ENCODE measurements at regions not wholly inside any gene's neighbourhood (a gene's known extent, or its start where the extent isn't known, plus 50 kb on each side); places are given as distances from the start of the nearest gene placed in this dataset.

DNA sequence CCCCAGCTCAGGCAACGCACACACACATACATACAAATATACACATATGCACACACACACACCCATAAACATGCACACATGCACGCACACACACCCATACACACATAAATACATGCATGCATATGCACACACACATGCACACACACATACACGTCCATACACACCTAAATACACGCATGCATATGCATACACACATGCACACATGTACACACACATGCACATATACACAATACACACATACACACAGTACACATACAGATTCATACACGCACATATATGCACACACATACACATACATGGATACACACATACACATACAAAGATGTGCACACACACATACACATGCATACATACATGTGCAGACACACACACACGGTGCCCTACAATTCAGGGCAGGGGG is 496.6 kb downstream of the TBC1D22A start:
- H3K9me3 ChIP-seq (ENCODE audit: low read length) = no peaks in the 10 kb centered on the region
- no peaks in the 10 kb centered on the region for H3K36me3 ChIP-seq (ENCODE audit: insufficient read depth, low read length)
- H2AFZ ChIP-seq (ENCODE audit: low read length) = no peak overlapping the region
- no peak for DNase-seq
- H3K27me3 ChIP-seq (ENCODE audit: low read length) = no peaks in the 10 kb centered on the region; the same call in 1 of the 2 replicates
- H3K9me2 ChIP-seq (replicated peaks; ENCODE audit: insufficient read depth, low read length) = no peaks in the 10 kb centered on the region
- H3K27ac ChIP-seq (ENCODE audit: low read length) = no peak overlapping the region
- no peaks in the 10 kb centered on the region for H3K4me1 ChIP-seq (ENCODE audit: low read length)
- no peak overlapping the region for H3K4me2 ChIP-seq (ENCODE audit: low read depth, low read length, poor library complexity, severe bottlenecking)
- H3K4me3 ChIP-seq (ENCODE audit: low read length) = no peak overlapping the region
- H4K20me1 ChIP-seq (ENCODE audit: insufficient read depth, low read depth, low read length) = no peaks in the 10 kb centered on the region
- no peaks in the 10 kb centered on the region for H3K79me2 ChIP-seq (ENCODE audit: low read length)
- no peak overlapping the region for H3K9ac ChIP-seq (ENCODE audit: low read length)

DNA sequence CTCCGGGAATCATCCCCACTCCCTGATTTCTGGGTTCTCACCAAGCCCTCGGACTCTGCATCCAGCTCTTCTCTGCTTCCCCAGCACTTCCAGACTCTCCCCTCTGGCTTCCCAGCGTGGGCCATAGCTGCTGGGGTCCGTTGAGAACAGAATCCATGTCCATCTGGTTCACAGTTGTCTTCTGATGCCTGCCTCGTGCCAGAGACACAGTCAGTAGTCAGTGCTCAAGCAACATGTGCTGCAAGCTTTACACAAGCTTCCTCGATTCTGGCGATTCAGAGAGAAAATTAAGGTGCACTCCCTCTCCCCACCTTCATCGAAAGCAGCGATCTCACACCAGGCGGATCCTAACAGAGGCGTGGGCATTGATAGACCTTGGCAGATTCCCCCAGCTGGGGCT is 495.5 kb downstream of the TBC1D22A start:
- Histone ChIP-seq H3K4me2 (ENCODE audit: low read depth, low read length, poor library complexity, severe bottlenecking) (no peak overlapping the region), H3K27me3 (ENCODE audit: low read length) (no peaks in the 10 kb centered on the region; the same call in 1 of the 2 replicates), H3K4me1 (ENCODE audit: low read length) (no peaks in the 10 kb centered on the region), H3K36me3 (ENCODE audit: insufficient read depth, low read length) (no peaks in the 10 kb centered on the region), H3K9me3 (ENCODE audit: low read length) (no peaks in the 10 kb centered on the region), H3K27ac (ENCODE audit: low read length) (no peak overlapping the region), H4K20me1 (ENCODE audit: insufficient read depth, low read depth, low read length) (no peaks in the 10 kb centered on the region), H2AFZ (ENCODE audit: low read length) (no peak overlapping the region), H3K9me2 (replicated peaks; ENCODE audit: insufficient read depth, low read length) (no peaks in the 10 kb centered on the region), H3K79me2 (ENCODE audit: low read length) (no peaks in the 10 kb centered on the region), H3K4me3 (ENCODE audit: low read length) (no peak overlapping the region), H3K9ac (ENCODE audit: low read length) (no peak overlapping the region)
- no peak for DNase-seq

DNA sequence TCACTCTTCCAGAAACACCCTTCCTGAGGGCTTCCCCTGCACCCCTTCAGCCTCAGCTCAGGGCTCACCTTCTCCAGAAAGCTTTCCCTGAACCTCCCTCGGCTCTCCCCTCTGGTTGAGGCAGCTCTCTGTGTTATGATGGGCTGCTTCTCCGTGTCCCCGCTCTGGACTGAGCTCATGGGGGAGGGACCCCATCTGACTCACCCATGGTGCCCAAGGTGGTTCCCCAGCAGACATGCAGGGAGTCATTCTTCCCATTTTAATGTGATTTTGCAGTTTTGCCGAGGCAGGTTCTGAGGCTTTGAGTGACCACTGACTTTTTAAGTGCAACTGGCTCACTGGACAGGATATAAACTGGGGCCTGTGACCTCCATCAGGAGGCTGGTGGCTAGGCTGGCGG is 495.1 kb downstream of the TBC1D22A start:
- H3K4me3 ChIP-seq (ENCODE audit: low read length) = no peak overlapping the region
- no peaks in the 10 kb centered on the region for H3K4me1 ChIP-seq (ENCODE audit: low read length)
- no peaks in the 10 kb centered on the region for H3K36me3 ChIP-seq (ENCODE audit: insufficient read depth, low read length)
- no peak overlapping the region for H2AFZ ChIP-seq (ENCODE audit: low read length)
- H3K4me2 ChIP-seq (ENCODE audit: low read depth, low read length, poor library complexity, severe bottlenecking) = no peak overlapping the region
- no peaks in the 10 kb centered on the region for H3K9me2 ChIP-seq (replicated peaks; ENCODE audit: insufficient read depth, low read length)
- no peak for DNase-seq
- H3K9ac ChIP-seq (ENCODE audit: low read length) = no peak overlapping the region
- no peaks in the 10 kb centered on the region for H3K9me3 ChIP-seq (ENCODE audit: low read length)
- no peak overlapping the region for H3K27ac ChIP-seq (ENCODE audit: low read length)
- no peaks in the 10 kb centered on the region; the same call in 1 of the 2 replicates for H3K27me3 ChIP-seq (ENCODE audit: low read length)
- H3K79me2 ChIP-seq (ENCODE audit: low read length) = no peaks in the 10 kb centered on the region
- no peaks in the 10 kb centered on the region for H4K20me1 ChIP-seq (ENCODE audit: insufficient read depth, low read depth, low read length)

DNA sequence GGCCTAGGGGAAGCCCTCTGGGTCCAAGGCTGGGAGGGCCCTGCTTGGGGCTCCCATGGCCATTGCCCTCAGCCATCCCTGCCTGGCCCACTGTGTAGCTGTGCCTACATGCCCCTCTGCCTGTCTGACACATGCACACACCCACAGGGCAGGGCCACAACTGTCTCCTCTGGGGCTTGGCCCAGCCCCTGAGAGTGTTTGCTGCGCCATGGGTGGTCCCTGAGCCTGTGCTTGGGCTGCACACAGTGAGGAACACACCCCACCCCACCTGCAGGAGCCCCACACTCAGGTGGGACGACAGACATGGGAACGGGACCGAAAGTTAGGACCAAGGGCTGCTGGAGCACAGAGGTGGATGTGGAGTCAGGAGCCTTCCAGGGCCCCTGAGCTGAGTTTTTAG is 489.5 kb downstream of the TBC1D22A start:
- Histone ChIP-seq H3K27ac (ENCODE audit: low read length) (no peak overlapping the region), H4K20me1 (ENCODE audit: insufficient read depth, low read depth, low read length) (no peaks in the 10 kb centered on the region), H3K4me2 (ENCODE audit: low read depth, low read length, poor library complexity, severe bottlenecking) (no peak overlapping the region), H3K4me1 (ENCODE audit: low read length) (no peaks in the 10 kb centered on the region), H3K27me3 (ENCODE audit: low read length) (no peaks in the 10 kb centered on the region), H3K9ac (ENCODE audit: low read length) (no peak overlapping the region), H3K9me2 (replicated peaks; ENCODE audit: insufficient read depth, low read length) (no peaks in the 10 kb centered on the region), H3K36me3 (ENCODE audit: insufficient read depth, low read length) (no peaks in the 10 kb centered on the region), H3K4me3 (ENCODE audit: low read length) (no peak overlapping the region), H3K79me2 (ENCODE audit: low read length) (no peaks in the 10 kb centered on the region), H3K9me3 (ENCODE audit: low read length) (no peaks in the 10 kb centered on the region), H2AFZ (ENCODE audit: low read length) (no peak overlapping the region)
- DNase-seq = no peak

DNA sequence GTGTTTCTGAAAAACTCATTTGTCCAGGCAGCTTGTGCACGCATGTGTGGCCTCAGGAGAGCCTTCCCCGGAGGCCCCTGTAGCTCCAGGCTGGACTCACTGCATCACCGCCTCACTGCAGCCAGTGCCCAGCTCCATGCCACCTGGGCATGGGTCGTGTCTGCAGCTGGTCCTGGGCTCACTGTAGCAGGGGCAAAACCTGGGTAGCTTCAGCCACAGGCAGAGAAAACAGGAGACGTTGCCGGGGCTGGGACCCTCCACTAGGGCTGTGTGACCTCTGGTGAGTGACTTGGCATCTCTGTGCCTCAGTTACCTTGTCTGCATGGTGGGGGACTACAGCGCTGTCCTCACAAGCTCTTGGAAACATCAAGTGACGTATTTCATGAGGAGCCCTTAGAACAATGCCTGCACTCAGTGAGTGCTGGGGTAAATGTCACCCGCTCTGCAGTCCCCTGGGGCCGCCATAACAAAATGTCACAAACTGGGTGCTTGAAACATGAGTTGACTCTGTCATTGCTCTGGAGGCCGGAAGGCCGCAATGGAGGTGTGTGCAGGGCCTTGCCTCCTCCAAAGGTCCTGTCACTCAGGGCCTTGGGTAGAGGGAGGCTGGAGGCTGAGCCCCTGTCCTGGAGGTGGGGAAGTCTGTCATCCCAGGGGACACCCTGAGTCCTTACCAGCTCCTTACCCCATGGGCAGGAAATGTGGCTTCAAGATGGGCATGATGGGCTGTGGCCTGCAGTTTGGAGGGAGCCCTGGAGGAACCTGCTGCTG is 488.7 kb downstream of the TBC1D22A start:
- Histone ChIP-seq H3K79me2 (ENCODE audit: low read length) (no peaks in the 10 kb centered on the region), H4K20me1 (ENCODE audit: insufficient read depth, low read depth, low read length) (no peaks in the 10 kb centered on the region), H3K9me2 (replicated peaks; ENCODE audit: insufficient read depth, low read length) (no peaks in the 10 kb centered on the region), H3K36me3 (ENCODE audit: insufficient read depth, low read length) (no peaks in the 10 kb centered on the region), H3K9ac (ENCODE audit: low read length) (no peak overlapping the region), H3K4me3 (ENCODE audit: low read length) (no peak overlapping the region), H3K9me3 (ENCODE audit: low read length) (no peaks in the 10 kb centered on the region), H3K27ac (ENCODE audit: low read length) (no peak overlapping the region), H3K27me3 (ENCODE audit: low read length) (no peaks in the 10 kb centered on the region), H3K4me1 (ENCODE audit: low read length) (no peaks in the 10 kb centered on the region), H3K4me2 (ENCODE audit: low read depth, low read length, poor library complexity, severe bottlenecking) (no peak overlapping the region), H2AFZ (ENCODE audit: low read length) (no peak overlapping the region)
- no peak for DNase-seq

DNA sequence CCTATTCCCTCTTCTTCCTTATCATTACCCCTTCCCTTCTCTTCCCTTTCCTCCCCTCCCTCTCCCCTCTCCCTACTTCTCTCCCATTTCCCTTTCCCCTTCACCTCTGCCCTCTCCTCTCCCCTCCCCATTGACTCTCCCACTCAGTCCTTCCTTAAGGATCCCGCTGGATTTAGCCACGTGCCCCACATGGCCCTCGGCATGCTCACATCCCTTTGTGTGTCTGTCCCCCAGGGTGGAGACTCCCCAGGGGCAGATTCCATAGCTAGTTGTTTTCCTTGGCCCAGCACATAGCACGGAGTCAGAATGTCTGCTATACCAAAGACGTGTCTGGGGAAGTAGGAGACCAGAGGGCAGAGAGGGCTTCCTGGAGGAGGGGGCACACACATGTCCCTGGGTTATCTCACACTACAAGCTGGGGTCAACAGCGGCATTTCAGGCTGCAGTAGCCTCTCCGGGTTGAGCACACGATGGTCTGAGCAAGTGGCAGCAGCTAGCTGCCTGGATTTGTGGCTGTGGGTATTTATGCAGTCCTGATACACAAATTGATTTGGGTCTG is 487.0 kb downstream of the TBC1D22A start:
- Histone ChIP-seq H3K4me2 (ENCODE audit: low read depth, low read length, poor library complexity, severe bottlenecking) (no peak overlapping the region), H4K20me1 (ENCODE audit: insufficient read depth, low read depth, low read length) (no peaks in the 10 kb centered on the region), H3K9me2 (replicated peaks; ENCODE audit: insufficient read depth, low read length) (no peaks in the 10 kb centered on the region), H3K4me3 (ENCODE audit: low read length) (no peak overlapping the region), H3K36me3 (ENCODE audit: insufficient read depth, low read length) (no peaks in the 10 kb centered on the region), H3K9me3 (ENCODE audit: low read length) (no peaks in the 10 kb centered on the region), H3K9ac (ENCODE audit: low read length) (no peak overlapping the region), H3K79me2 (ENCODE audit: low read length) (no peaks in the 10 kb centered on the region), H3K27me3 (ENCODE audit: low read length) (no peaks in the 10 kb centered on the region), H3K27ac (ENCODE audit: low read length) (no peak overlapping the region), H2AFZ (ENCODE audit: low read length) (no peak overlapping the region), H3K4me1 (ENCODE audit: low read length) (no peaks in the 10 kb centered on the region)
- no peak for DNase-seq

DNA sequence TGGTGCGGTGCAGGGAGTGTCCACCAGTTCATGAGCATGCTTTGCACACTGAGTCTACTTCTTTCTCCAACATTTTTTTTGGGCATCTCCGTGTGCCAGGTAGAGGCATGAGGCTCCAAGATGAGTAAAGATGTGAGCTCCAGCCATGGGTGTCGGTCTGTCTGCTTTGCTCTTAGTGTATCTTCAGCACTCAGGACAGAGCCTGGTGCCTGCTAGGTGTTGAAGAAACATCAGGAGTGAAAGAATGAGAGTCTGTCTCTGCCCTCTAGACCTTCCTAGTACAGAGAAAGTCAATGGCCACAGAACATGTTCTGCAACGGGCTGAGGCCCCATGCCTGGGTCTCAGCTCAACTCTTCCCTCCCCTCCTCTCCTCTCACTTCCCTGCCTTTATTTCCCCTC is 486.5 kb downstream of the TBC1D22A start:
- H3K4me2 ChIP-seq (ENCODE audit: low read depth, low read length, poor library complexity, severe bottlenecking) = no peak overlapping the region
- no peaks in the 10 kb centered on the region for H3K79me2 ChIP-seq (ENCODE audit: low read length)
- no peaks in the 10 kb centered on the region for H4K20me1 ChIP-seq (ENCODE audit: insufficient read depth, low read depth, low read length)
- H3K9ac ChIP-seq (ENCODE audit: low read length) = no peak overlapping the region
- H3K4me3 ChIP-seq (ENCODE audit: low read length) = no peak overlapping the region
- no peaks in the 10 kb centered on the region for H3K9me2 ChIP-seq (replicated peaks; ENCODE audit: insufficient read depth, low read length)
- H2AFZ ChIP-seq (ENCODE audit: low read length) = no peak overlapping the region
- H3K9me3 ChIP-seq (ENCODE audit: low read length) = no peaks in the 10 kb centered on the region
- H3K27me3 ChIP-seq (ENCODE audit: low read length) = no peaks in the 10 kb centered on the region
- no peaks in the 10 kb centered on the region for H3K36me3 ChIP-seq (ENCODE audit: insufficient read depth, low read length)
- no peak overlapping the region for H3K27ac ChIP-seq (ENCODE audit: low read length)
- no peaks in the 10 kb centered on the region for H3K4me1 ChIP-seq (ENCODE audit: low read length)
- no peak for DNase-seq

DNA sequence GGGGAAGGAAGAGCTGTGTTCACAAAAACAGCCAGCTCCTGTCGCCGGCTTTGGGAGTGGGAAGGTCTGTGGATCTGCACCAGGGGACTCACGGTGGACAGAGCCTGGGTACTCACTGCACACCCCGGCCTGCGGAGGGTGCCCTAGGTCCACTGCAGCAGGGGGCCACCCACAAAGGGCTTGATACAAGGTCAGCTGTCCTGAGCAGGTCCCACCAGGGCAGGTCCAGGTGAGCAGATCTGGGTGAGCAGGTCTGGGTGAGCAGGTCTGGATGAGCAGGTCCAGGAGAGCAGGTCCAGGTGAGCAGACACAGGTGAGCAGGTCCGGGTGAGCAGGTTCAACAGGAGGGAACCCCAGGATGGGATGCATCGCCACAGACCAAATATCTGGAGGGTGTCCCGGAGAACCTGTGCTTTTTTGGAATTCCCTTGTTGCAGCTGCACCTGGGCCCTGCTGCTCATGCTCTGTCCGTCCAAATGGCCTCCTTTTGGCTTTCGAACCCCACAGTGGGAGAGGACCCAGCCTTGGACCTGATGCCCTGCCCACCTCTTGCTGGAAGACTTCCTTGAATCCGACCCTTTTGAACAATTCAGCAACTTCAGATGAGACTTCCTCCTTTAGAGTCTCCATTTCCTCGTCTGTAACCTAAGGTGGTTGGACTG is 485.3 kb downstream of the TBC1D22A start:
- DNase-seq = no peak

More for the DNA sequence above, 485.3 kb downstream of the TBC1D22A start:
- H3K9ac ChIP-seq (ENCODE audit: low read length) = no peak overlapping the region
- H3K27me3 ChIP-seq (ENCODE audit: low read length) = no peaks in the 10 kb centered on the region
- no peak overlapping the region for H3K27ac ChIP-seq (ENCODE audit: low read length)
- no peaks in the 10 kb centered on the region for H3K36me3 ChIP-seq (ENCODE audit: insufficient read depth, low read length)
- no peak overlapping the region for H2AFZ ChIP-seq (ENCODE audit: low read length)
- H3K4me1 ChIP-seq (ENCODE audit: low read length) = no peaks in the 10 kb centered on the region
- no peak overlapping the region for H3K4me3 ChIP-seq (ENCODE audit: low read length)
- H3K9me3 ChIP-seq (ENCODE audit: low read length) = no peaks in the 10 kb centered on the region
- H3K4me2 ChIP-seq (ENCODE audit: low read depth, low read length, poor library complexity, severe bottlenecking) = no peak overlapping the region
- no peaks in the 10 kb centered on the region for H4K20me1 ChIP-seq (ENCODE audit: insufficient read depth, low read depth, low read length)
- H3K9me2 ChIP-seq (replicated peaks; ENCODE audit: insufficient read depth, low read length) = no peaks in the 10 kb centered on the region
- H3K79me2 ChIP-seq (ENCODE audit: low read length) = no peaks in the 10 kb centered on the region

Data from Karpas-422 (cell line).